OCI-LY7 (cell line): ENCODE measurements at regions not wholly inside any gene's neighbourhood (a gene's known extent, or its start where the extent isn't known, plus 50 kb on each side); places are given as distances from the start of the nearest gene placed in this dataset.

Source experiments
- BruUV-seq: library from RNA; stranded (reverse); fragments of 400-500 nt; replicated peaks from 2 replicates; lab custom pipeline; 2021; lab: Mats Ljungman, UMichigan
- CTCF ChIA-PET: fragments of 300-600 bp; sonication (Branson Sonifier 250); formaldehyde crosslinking; loops from one replicate; lab custom pipeline; 2022; ENCODE audit warnings: antibody characterized with exemption; ENCODE audit not compliant: unreplicated experiment; lab: Charles Lee
- POLR2A ChIA-PET: fragments of 300-600 bp; sonication (Branson Sonifier 250); formaldehyde crosslinking; loops from one replicate; lab custom pipeline; 2022; ENCODE audit warnings: antibody characterized with exemption; lab: Charles Lee
- DNase-seq: peaks from one replicate; pipeline ENCODE4 v3.0.0-alpha.2; 2015; ENCODE audit warnings: low spot score
- H2AFZ ChIP-seq: fragments of 200-600 bp; sonication (generic), shearing (Covaris generic); 2 replicates; pipeline ENCODE4 v1.6.1; 2014; ENCODE audit warnings: mild to moderate bottlenecking, antibody characterized with exemption, low read length, moderate library complexity
- H3K27ac ChIP-seq: fragments of 200-600 bp; sonication (generic); 2 replicates; pipeline ENCODE4 v1.5.1; 2014; ENCODE audit warnings: mixed run types, low read depth, mild to moderate bottlenecking, moderate library complexity, low read length, inconsistent platforms; ENCODE audit not compliant: poor library complexity, severe bottlenecking
- H3K36me3 ChIP-seq: fragments of 200-600 bp; sonication (generic); 2 replicates; pipeline ENCODE4 v1.6.1; 2014; ENCODE audit warnings: mild to moderate bottlenecking, antibody characterized with exemption, low read length, moderate library complexity, mixed read lengths; ENCODE audit not compliant: insufficient read depth
- H3K4me1 ChIP-seq: fragments of 200-600 bp; sonication (generic); 2 replicates; pipeline ENCODE4 v1.5.1; 2014; ENCODE audit warnings: mild to moderate bottlenecking, low read length; ENCODE audit not compliant: insufficient read depth, poor library complexity, severe bottlenecking
- H3K4me2 ChIP-seq: fragments of 200-600 bp; sonication (generic); 2 replicates; pipeline ENCODE4 v1.6.1; 2014; ENCODE audit warnings: mild to moderate bottlenecking, low read length
- H3K4me3 ChIP-seq: fragments of 200-600 bp; sonication (generic); 2 replicates; pipeline ENCODE4 v1.5.1; 2014; ENCODE audit warnings: mild to moderate bottlenecking, low read depth, low read length; ENCODE audit not compliant: poor library complexity, severe bottlenecking
- H3K79me2 ChIP-seq: fragments of 200-600 bp; sonication (generic); 2 replicates; pipeline ENCODE4 v1.6.1; 2016; ENCODE audit warnings: low read depth, mild to moderate bottlenecking, low read length, moderate library complexity, mixed read lengths; ENCODE audit not compliant: insufficient read depth
- H3K9me2 ChIP-seq: fragments of 200-600 bp; sonication (generic); 2 replicates; pipeline ENCODE4 v1.6.1; 2016; ENCODE audit warnings: mild to moderate bottlenecking, low read length, mixed read lengths; ENCODE audit not compliant: insufficient read depth
- H3K9me3 ChIP-seq: fragments of 200-600 bp; sonication (generic); 2 replicates; pipeline ENCODE4 v1.6.1; 2014; ENCODE audit warnings: mild to moderate bottlenecking, mixed run types, low read length, mixed read lengths
- H4K20me1 ChIP-seq: fragments of 200-600 bp; sonication (generic); 2 replicates; pipeline ENCODE4 v1.6.1; 2014; ENCODE audit warnings: mild to moderate bottlenecking, antibody characterized with exemption, low read length, moderate library complexity, mixed read lengths; ENCODE audit not compliant: insufficient read depth
- CTCF ChIP-seq: fragments of 200-600 bp; sonication (generic); conservative IDR thresholded peaks from 2 replicates; pipeline ENCODE4 v1.5.1; 2014; ENCODE audit warnings: mild to moderate bottlenecking, antibody characterized with exemption, low read length, moderate library complexity, mixed read lengths
- EZH2phosphoT487 ChIP-seq: fragments of 200-600 bp; sonication (generic); IDR thresholded peaks from 2 replicates; pipeline ENCODE4 v1.6.1; 2018; ENCODE audit warnings: low read depth, borderline replicate concordance, mild to moderate bottlenecking, mixed run types, antibody characterized with exemption, low read length, moderate library complexity, mixed read lengths
- intact Hi-C: fragments of 100-400 bp; cut with micrococcal nuclease; formaldehyde crosslinking; loops from one replicate; pipeline ENCODE4 v1.10.0; 2022; ENCODE audit not compliant: unreplicated experiment

- DNase-seq = no peak
- TF ChIP-seq CTCF (no peak), EZH2phosphoT487 (no peak)
- Histone ChIP-seq H3K4me1 (no peaks in the 10 kb centered on the region), H3K27ac (no peak overlapping the region), H3K9me3 (no peaks in the 10 kb centered on the region), H3K4me2 (no peak overlapping the region), H3K4me3 (no peak overlapping the region), H2AFZ (no peak overlapping the region), H4K20me1 (no peaks in the 10 kb centered on the region), H3K79me2 (no peaks in the 10 kb centered on the region), H3K9me2 (no peaks in the 10 kb centered on the region), H3K36me3 (no peaks in the 10 kb centered on the region)
- BruUV-seq = no TSS peak
- intact Hi-C loops = no loop called here
- ChIA-PET CTCF (no interaction called here), POLR2A (interaction anchor here (0.6 kb wide), 1 partner anchor 64 kb away, joined by 7 read pairs; no protein-coding TSS in a partner anchor)
Observed at GRCh38 chr18:55073116-55073515, 113.9 kb upstream of the CCDC68 start.

- Histone ChIP-seq H3K27ac (no peak overlapping the region), H2AFZ (no peak overlapping the region), H3K4me2 (no peak overlapping the region), H3K9me3 (no peaks in the 10 kb centered on the region), H3K4me3 (no peak overlapping the region), H3K9me2 (no peaks in the 10 kb centered on the region), H4K20me1 (no peaks in the 10 kb centered on the region), H3K79me2 (no peaks in the 10 kb centered on the region), H3K36me3 (no peaks in the 10 kb centered on the region), H3K4me1 (no peaks in the 10 kb centered on the region)
- no peak for TF ChIP-seq EZH2phosphoT487
- TF ChIP-seq CTCF = no peak
- ChIA-PET POLR2A (no interaction called here), CTCF (no interaction called here)
- BruUV-seq = no TSS peak
- DNase-seq = no peak
- intact Hi-C loops = no loop called here
Observed at GRCh38 chr18:55072698-55073097, 113.4 kb upstream of the CCDC68 start.

GRCh38 chr18:55072181-55072580, 112.9 kb upstream of the CCDC68 start:
- Histone ChIP-seq H3K36me3 (no peaks in the 10 kb centered on the region), H3K4me3 (no peak overlapping the region), H2AFZ (no peak overlapping the region), H3K9me3 (no peaks in the 10 kb centered on the region), H3K4me2 (no peak overlapping the region), H3K79me2 (no peaks in the 10 kb centered on the region), H3K27ac (no peak overlapping the region), H3K4me1 (no peaks in the 10 kb centered on the region), H3K9me2 (no peaks in the 10 kb centered on the region), H4K20me1 (no peaks in the 10 kb centered on the region)
- TF ChIP-seq CTCF (no peak), EZH2phosphoT487 (no peak)
- ChIA-PET CTCF (no interaction called here), POLR2A (interaction anchor here (0.6 kb wide), 1 partner anchor 925 kb away, joined by 7 read pairs; no protein-coding TSS in a partner anchor)
- BruUV-seq = no TSS peak
- DNase-seq = no peak
- intact Hi-C loops = no loop called here
